H54 (cell line): ENCODE measurements at regions not wholly inside any gene's neighbourhood (a gene's known extent, or its start where the extent isn't known, plus 50 kb on each side); places are given as distances from the start of the nearest gene placed in this dataset.

Experiments
- DNase-seq: peaks from one replicate; pipeline ENCODE4 v3.0.0; 2011; ENCODE audit warnings: low spot score, mixed read lengths; ENCODE audit not compliant: insufficient read length
- FAIRE-seq: peaks from 3 replicates; lab custom pipeline; 2011; peaks lifted over from hg19 to GRCh38; lab: Jason Lieb, UNC
- POLR2A ChIP-seq: IDR thresholded peaks from 2 replicates; pipeline ENCODE4 v1.6.1; 2011; ENCODE audit warnings: low read depth, mild to moderate bottlenecking, low read length

DNA sequence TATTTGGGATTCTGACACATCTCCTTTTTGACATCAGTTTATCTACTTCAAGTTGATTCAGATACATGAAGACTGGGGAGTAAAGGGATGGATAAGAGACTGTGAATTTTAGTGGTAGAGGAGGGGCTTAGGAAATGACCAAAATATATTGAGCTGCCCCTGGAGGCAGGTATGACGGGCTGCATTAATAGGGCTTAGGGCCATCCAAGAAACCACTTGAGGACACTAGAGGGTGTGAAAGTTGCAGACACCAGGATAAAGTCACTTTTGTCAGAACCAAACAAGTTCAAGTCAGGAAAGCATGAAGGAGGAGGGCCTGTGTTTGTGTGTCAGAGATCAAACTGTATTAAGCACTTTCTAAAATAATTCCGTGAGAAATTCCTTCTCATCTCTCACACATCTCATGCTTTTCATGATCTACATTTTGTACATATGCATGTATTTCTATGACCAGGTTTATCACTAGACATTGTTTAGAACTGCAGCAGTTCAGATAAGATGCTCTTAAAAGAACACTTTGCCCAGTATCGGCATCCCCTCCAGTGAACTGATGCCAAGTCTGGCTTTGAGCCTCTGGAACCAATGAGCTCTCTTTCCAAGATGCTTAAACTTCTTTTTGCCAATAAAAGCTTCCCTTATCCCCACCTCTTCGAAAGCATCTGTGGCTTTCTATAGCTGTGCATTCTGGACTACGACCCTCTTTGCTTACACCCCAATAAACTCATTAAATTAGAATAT is 136.9 kb downstream of the SLC38A1 start:
- DNase-seq, result no peak
- TF ChIP-seq POLR2A, result no peak
- no peak for FAIRE-seq

DNA sequence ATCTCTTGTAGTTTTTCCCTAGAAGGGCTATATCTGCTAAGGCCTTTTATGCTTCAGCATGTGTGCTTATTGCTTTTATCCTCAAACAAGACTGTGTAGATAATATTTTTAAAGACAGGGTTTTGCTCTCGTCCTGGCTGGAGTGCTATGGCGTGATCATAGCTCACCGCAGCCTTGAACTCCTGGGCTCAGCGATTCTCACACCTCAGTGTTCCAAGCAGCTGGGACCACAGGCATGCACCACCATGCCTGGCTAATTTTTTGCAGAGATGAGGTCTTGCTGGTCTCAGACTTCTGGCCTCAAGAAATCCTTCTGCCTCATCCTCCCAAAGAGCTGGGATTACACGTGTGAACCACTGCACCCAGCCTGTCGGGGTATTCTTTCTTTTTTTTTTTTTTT is 137.3 kb upstream of the SCAF11 start:
- DNase-seq (no peak), FAIRE-seq (no peak)
- TF ChIP-seq POLR2A, result no peak

DNA sequence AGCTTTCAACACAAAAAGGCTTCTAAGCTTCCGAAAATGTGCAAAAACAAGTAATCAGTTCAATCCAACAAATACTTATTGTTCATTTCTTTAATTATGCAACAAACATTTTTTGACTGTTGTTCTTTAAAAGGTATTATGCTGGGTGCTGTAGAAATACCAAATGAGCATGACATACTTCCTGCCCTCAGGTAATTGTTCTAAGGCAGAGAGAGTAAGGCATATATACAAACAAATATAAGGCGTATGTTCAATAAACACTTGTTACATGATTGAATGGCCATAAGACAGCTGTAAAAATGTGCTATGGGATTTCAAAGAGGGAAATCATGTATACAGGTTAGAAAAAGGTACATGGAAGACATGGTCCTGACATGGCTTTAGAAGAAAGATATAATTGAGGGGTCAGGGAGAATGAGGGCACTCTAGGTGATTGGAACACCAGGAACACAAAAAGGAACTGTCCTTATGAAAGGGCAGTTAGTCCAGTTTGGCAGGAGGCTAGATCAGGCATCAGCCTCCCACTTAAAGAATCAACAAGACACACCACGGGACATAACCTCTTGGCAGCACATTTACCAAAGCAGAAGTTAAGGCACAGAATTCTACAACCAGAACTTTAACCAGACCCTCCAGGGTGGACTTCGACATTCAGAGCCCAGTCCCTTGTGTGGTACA is 135.8 kb upstream of the SCAF11 start:
- peak; percentile 30 for FAIRE-seq
- no peak for DNase-seq
- TF ChIP-seq POLR2A, result no peak

DNA sequence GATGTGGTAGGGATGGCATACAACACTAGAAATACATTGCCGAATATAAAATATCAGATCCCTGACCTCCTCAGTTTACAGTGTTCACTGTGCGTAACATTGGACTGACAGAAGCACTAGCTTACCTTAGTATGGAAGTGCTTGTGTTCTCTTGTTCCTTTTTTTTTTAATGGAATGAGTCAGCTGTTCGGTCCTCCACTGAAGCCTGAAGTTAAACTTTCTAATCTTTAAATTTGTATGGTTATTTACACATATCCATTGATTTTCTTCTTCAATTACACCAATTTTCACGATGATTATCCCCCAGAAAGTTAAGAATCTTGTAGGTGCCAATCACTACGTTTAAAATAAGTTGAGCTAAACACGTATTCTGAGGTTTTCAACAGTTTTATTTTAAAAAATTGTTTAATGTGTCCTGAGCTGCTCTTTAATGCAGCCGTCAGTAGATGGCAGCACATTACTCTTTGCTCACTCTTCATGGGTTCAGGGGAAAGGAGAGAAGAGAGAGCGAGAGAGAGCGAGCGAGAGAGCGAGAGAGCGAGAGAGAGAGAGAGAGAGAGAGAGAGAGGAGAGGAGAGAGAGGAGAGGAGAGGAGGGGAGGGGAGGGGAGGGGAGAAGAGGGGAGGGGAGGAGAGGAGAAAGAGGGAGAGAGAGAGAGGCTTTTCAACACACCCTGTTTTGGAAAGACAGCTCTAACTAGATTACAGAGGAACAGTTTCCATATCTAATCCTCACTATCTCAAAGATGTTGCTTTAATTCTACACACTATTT is 134.7 kb upstream of the SCAF11 start:
- FAIRE-seq, result peak; percentile 81
- TF ChIP-seq POLR2A, result no peak
- peak; percentile 12 for DNase-seq

DNA sequence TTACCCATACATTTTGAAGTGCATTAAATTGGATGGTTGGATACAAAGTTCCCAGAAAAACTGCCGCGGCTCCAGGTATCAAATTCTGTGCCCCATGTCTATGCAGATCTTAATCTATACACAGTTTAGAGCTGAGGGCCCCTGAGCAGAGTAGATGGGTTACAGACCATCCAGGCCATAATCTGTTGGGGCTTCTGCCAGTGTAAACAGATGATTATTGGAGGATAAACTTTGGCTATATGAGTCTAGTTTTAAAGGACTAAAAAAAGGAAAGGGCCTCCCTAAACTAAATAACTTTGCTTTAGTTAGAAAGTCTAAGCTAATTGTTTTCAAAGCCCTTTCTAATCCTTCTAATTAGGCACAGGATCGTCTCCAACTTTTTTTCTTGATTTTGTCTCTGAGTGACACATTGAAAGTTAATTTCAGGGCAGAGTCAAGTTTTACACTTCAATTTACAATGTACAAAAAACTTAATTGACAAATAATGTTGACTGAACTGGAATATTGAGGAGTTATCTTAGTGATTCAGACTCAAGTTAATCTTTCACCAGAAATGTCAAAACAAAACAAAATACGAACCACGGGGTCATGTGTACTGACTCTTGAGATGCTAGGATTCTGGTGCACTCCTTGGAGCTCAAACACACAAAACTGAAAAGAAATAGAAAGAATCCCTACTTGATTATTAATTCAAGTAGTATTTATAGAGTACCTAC is 133.9 kb upstream of the SCAF11 start:
- FAIRE-seq, result peak; percentile 67
- TF ChIP-seq POLR2A, result no peak

DNA sequence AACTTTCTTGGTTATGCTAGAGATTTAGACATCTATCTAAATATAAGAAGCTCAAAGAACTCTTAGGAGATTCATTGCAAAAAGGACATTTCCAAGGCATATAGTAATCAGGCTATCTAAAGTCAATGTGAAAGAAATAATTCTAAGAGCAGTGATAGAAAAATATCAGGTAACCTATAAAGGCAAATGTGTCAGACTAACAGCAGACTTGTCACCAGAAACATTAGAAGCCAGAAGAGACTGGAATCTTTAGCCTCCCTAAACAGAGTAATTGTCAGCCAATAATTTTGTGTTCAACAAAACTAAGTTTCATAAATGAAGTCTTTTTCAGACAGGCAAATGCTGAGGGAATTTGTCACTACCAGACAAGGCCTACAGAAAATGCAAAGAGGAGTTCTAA is 122.0 kb upstream of the SCAF11 start:
- DNase-seq (no peak), FAIRE-seq (no peak)
- no peak for TF ChIP-seq POLR2A

More for the DNA sequence above, 133.9 kb upstream of the SCAF11 start:
- no peak for DNase-seq

DNA sequence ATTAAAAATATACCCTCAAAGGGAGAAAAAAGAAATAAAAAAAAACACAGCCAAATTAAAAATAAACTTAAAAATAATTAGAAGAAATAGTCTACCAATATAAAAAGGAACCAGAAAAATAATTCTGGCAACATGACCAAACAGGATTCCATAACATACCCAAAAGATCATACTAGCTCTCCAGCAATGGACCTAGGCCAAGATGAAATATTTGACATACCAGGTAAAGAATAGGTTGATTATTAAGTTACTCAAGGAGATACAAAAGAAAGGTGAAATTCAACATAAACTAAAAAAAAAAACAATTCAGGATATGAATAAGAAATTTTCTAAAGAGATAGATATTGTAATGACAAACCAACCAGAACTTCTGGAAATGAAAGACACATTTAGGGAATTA is 121.3 kb upstream of the SCAF11 start:
- FAIRE-seq (no peak), DNase-seq (no peak)
- no peak for TF ChIP-seq POLR2A

DNA sequence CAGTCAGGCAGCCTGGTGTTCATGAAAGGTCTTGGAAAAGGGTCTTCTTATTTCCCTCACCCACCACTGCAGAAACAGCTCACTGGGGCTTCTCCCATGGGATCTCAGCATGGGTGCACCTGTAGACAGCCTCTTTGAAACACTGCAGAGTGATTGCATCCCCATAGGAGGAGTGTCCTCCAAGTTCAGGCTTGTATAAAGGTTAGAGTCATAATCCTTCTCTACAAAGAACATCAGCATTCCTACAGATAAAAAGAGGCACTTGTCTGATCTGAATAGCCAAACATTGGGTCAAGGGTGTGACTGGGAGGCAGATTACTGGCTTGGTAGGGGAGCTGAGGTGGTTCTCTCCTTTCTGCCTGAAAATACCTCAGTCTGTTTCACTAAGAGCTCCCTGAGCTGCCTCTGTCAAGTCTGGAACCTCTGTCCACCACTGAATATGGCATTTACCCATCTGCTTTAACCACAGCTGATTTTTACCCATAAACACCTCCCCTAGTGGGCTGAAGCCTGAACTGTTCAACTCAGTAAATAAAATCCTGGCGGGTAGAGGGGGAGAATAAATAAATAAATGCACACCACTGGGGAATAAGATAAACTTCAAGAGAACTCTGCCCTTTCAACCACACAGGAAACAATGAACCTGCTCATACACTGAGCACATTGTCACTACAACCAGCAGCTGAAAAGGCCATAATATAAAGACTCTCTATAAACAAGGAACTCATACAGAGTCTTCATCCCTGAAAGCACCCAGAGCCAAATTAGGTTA is 120.7 kb upstream of the SCAF11 start:
- no peak for TF ChIP-seq POLR2A
- no peak for FAIRE-seq
- DNase-seq, result no peak

DNA sequence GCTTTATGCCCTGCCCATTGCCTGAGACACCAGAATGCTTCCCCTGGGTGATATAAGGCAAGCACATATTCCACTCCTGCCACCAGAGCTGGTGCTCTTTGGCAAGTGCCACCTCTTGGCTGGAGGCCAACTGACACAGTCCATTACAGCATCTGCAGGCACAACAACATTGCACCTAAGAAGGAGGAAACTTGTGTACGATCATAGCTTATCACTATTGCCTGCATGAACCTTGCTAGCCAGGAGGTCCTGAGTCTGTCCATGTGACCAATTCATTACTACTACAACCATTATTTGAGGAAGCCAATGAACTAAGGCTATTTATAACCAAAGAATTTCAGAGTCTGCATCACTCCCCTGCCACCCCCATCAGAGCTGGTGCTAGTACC is 119.8 kb upstream of the SCAF11 start:
- DNase-seq (no peak), FAIRE-seq (no peak)
- TF ChIP-seq POLR2A, result no peak

DNA sequence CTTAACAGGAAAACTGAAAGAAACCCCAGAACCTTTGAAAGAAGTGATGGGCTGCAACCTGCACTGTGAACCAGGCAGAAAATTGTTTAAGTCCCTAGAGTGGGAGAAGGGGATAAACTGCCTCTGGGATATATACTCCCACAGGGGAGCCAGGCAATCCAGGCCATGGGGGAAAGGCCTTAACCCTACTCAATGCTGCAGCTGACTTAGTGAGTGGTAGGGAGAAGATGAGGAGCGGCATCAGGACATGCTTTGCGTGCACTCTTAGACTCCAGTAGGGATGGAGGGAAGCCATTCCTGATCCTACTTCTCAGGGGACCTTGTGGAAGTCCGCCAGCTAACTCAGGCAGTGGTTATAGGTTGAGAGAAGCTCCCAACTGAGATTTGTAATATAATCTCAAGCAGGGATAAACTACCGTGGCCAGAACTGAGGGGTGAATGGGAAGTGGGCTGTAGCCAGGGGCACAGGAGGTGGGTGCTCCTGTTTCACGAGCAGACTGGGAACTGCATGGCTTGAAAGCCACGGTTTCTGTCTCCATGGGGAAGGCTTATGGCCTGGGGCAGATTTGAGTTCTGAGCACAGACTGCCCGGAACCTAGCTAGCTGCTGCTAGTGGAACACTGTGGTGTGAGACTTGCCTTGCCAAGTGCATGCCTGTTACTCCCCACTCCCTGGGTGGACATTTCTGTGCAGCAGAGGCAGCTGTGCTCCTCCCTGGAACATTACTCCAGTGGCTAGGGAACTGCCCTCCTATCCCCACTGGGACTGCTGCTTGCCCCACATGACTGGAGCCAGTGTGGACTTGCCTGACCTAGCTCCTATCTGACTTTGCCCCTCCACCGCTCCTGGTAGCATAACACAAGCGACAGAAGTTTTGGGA is 119.2 kb upstream of the SCAF11 start:
- no peak for FAIRE-seq
- DNase-seq, result no peak

DNA sequence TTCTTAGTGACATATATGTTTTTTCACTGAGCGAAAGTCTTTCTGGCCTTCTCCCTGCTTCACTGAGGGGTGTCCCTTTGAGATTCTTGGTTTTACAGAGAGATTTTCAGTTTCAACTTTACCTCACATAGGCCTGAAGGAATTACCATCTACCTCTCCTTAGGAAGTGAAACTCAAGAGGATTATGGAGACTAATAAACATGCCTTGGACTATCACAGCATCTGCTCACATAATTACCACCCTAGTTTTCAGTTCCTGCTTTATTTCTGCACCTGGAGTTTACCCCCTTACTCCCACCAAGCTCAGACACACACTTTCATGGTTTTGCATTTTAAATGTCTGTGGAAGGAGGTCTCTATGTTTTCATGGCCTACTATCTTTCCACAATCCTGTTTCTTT is 118.3 kb upstream of the SCAF11 start:
- TF ChIP-seq POLR2A, result no peak
- no peak for FAIRE-seq
- no peak for DNase-seq

More for the DNA sequence above, 119.2 kb upstream of the SCAF11 start:
- TF ChIP-seq POLR2A, result no peak

DNA sequence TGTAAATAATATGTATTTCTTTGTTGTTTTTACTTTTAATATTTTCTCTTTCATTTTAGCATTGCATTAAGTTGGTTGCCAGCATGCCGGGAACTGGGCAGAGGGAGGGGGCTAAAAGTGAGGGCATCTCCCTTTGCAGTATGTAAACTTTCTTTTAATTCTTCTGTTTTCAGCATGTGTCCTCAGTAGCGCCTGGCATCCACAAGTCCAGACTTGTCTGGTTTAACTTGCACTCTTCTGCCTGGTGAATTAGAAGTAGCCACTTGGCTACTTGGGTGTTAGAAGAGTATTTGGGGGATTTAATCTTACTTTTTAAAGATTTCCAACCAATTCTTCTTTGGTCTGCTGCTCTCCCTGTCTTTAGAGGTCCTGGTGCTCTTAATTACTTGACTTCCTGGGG is 117.2 kb upstream of the SCAF11 start:
- DNase-seq, result no peak
- FAIRE-seq, result no peak
- no peak for TF ChIP-seq POLR2A
